ENCODE measurements at regions not wholly inside any gene's neighbourhood (a gene's known extent, or its start where the extent isn't known, plus 50 kb on each side); places are given as distances from the start of the nearest gene placed in this dataset.

DNA sequence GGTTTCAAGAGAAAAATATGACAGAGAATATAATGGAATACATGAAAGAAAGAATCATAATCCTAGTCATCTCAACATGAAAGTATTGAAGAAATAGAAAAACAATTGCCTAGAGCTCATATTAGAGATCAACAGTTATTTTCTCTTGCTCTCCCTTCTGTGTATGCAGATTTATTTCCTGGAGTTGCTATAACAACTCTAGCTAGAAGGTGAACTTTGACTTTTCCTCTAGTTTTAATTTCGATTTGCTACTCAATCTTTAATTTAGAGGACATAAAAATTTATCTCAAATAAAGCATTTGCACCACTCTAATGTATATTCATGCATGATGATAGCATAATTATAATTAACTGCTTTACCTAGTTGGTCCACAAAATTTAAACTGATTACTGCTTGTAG, 84.6 kb upstream of the PICALM start:
- H3K4me3 ChIP-seq (ENCODE audit: low read depth, low read length): no peak overlapping the region
- TF ChIP-seq, protein P1, sequence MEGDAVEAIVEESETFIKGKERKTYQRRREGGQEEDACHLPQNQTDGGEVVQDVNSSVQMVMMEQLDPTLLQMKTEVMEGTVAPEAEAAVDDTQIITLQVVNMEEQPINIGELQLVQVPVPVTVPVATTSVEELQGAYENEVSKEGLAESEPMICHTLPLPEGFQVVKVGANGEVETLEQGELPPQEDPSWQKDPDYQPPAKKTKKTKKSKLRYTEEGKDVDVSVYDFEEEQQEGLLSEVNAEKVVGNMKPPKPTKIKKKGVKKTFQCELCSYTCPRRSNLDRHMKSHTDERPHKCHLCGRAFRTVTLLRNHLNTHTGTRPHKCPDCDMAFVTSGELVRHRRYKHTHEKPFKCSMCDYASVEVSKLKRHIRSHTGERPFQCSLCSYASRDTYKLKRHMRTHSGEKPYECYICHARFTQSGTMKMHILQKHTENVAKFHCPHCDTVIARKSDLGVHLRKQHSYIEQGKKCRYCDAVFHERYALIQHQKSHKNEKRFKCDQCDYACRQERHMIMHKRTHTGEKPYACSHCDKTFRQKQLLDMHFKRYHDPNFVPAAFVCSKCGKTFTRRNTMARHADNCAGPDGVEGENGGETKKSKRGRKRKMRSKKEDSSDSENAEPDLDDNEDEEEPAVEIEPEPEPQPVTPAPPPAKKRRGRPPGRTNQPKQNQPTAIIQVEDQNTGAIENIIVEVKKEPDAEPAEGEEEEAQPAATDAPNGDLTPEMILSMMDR (IDR thresholded peaks at IDR 0.05; ENCODE audit: low read depth, low read length, missing control alignments): no peak
- no peak for DNase-seq (ENCODE audit: low read depth)

DNA sequence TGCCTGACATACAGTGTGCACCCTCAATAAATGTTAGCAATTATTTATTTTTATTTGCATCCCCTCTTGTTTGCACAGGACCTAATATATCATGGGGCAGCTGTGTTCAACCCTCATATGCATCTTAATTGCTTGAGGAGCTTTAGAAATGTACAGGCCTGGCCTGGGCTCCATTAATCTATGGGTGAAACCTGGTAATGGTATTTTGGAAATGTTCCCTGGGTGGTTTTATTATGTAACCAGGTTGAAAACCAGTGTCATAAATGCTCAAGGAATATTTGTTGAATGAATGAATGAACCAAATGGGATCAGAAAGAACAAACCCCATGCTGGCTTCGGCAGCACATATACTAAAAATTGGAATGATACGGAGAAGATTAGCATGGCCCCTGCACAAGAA, 84.0 kb upstream of the PICALM start:
- TF ChIP-seq, protein P1 (IDR thresholded peaks at IDR 0.05; ENCODE audit: low read depth, low read length, missing control alignments): no peak
- no peak for DNase-seq (ENCODE audit: low read depth)
- H3K4me3 ChIP-seq (ENCODE audit: low read depth, low read length): no peak overlapping the region

DNA sequence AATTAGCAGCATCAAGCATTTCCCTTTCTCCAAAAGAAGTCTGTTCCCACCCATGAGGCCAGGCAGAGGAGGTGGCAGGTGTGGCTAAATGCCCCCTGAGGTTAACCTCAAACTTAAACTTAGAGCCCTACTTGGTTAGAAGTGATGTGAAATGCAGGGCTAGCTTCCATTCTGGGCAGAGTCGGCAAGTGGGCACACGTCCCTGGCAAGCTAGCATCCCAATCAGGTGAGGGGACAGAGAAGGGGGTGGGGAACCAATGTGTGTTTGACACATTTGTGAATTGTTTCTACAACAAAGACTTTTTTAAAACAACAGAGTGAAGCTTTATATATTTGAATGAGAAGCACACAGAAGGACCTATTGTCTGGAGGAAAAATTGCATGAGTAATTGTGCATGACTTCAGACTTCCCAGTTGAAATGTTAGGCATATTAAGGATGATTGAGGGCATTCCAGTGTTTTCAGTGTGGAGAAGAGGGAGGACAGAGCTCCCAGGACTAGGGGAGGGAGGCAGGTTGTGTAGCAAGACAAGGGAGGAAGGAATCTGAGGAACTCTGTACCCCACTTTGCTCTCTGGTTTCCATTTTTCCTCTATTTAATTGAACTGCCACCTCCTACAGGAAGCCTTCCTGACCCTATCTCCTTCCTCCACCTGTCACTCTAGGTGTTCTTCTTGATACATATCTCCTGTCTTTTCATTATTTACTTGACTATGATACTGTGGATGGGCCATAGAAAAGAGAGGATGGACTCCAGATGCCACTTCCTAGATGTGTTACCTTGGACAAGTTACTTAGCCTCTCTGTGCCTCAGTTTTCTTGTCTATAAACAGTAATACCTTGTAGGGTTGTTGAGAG, 83.3 kb upstream of the PICALM start:
- TF ChIP-seq, protein P1 (IDR thresholded peaks at IDR 0.05; ENCODE audit: low read depth, low read length, missing control alignments): no peak
- no peak for DNase-seq (ENCODE audit: low read depth)
- no peak overlapping the region for H3K4me3 ChIP-seq (ENCODE audit: low read depth, low read length)

DNA sequence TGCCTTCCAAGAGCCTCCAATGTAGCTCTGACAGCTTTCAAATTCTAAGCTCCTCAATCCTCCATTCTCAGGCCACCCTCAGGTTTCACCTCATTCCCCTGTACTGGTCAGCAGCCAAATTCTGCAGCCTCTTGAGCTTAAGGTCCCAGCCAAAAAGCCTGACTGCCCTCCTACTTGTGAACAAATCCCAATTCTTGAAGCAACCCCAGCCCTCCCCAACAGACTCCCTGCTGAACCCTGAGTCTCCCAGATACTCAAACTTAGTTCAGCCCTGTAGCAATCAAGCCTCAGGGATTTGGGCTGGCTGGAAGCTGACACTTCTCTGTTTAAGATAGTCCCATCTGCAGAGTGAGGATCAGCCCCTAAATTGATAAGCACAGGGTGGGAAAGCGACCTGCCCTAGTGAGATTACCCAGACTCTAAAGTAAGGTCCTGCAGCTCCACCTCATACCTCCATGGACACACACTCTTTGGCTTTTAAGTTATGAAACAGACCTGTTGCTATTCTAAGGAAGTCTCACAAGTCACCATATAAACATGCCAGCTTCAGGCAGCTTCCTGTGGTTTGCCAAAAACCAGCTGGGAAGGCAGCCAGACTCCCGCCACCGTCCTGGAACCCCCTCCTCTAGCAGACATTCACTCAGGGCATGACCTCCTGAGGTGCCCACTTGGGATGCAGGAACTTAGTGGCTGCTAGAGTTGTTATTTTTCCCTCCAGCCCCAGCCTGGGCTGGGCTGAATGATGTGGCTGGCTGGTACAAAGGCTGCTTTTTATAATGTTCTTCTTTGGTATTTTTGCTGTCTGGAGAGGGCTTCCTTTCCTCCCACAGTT, 82.5 kb upstream of the PICALM start:
- TF ChIP-seq, protein P1 (IDR thresholded peaks at IDR 0.05; ENCODE audit: low read depth, low read length, missing control alignments): no peak
- no peak for DNase-seq (ENCODE audit: low read depth)
- H3K4me3 ChIP-seq (ENCODE audit: low read depth, low read length): no peak overlapping the region

DNA sequence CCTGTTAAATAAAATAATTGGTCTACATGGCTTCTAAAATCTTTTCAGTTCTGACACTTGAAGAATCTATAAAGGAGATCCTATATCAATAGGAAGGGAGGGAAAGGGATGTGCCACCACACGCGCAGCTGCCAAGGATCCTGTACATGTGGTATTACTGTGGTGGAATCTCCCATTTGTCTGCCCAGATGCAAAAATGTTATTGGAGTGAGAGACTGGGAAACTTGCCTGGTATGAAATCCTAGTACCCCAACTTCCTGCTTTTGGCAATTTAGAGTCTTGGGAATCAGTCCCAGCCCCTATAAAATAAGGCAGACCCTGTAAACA, 81.9 kb upstream of the PICALM start:
- TF ChIP-seq, protein P1 (IDR thresholded peaks at IDR 0.05; ENCODE audit: low read depth, low read length, missing control alignments): no peak
- DNase-seq (ENCODE audit: low read depth): no peak
- H3K4me3 ChIP-seq (ENCODE audit: low read depth, low read length): no peak overlapping the region

DNA sequence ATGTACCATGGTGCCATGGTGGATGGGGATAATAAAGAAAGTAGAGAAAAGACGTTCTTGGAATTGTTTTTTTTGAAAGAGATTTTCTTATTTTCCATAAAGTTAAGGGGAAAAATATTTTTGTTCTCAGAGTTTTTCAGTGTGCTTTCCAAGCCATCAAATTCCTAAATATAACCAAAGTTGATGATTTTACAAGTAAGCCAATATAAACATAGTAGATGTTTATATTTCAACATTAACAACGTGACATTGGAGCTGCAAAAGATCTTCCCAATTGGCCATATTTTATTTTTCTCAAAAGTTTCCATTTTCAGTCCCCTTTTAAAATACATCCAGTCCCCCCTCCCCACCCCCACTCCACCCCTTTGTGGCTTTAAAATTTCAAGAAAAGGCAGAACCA, 80.9 kb upstream of the PICALM start:
- DNase-seq (ENCODE audit: low read depth): no peak
- TF ChIP-seq, protein P1 (IDR thresholded peaks at IDR 0.05; ENCODE audit: low read depth, low read length, missing control alignments): no peak
- H3K4me3 ChIP-seq (ENCODE audit: low read depth, low read length): no peak overlapping the region
